ENCODE measurements at regions not wholly inside any gene's neighbourhood (a gene's known extent, or its start where the extent isn't known, plus 50 kb on each side); places are given as distances from the start of the nearest gene placed in this dataset.

DNA sequence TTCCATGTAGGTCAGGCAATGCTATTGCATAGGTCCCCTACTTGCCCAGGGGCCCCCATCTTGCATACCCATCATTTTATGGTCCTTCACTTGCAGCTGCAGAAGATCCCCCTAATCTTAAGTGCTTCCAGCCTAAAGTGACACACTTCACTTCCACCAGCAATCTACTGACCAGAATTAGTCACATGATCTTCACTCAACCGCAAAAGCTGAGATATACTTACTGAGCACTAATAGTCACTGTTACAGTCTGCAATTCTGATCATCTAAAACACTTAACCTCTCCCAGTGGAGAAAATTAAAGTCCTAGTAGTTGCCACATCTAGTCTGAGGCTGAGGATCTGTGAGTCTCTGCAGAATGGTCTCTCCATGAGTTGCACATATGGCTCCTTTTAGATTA is 82.1 kb downstream of the AREG start:
- TF ChIP-seq, protein P1, sequence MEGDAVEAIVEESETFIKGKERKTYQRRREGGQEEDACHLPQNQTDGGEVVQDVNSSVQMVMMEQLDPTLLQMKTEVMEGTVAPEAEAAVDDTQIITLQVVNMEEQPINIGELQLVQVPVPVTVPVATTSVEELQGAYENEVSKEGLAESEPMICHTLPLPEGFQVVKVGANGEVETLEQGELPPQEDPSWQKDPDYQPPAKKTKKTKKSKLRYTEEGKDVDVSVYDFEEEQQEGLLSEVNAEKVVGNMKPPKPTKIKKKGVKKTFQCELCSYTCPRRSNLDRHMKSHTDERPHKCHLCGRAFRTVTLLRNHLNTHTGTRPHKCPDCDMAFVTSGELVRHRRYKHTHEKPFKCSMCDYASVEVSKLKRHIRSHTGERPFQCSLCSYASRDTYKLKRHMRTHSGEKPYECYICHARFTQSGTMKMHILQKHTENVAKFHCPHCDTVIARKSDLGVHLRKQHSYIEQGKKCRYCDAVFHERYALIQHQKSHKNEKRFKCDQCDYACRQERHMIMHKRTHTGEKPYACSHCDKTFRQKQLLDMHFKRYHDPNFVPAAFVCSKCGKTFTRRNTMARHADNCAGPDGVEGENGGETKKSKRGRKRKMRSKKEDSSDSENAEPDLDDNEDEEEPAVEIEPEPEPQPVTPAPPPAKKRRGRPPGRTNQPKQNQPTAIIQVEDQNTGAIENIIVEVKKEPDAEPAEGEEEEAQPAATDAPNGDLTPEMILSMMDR (IDR thresholded peaks at IDR 0.05), result no peak
- no peak for TF ChIP-seq ZFX (IDR thresholded peaks at IDR 0.05; ENCODE audit: borderline replicate concordance)
